NB4 (cell line): ENCODE measurements at regions not wholly inside any gene's neighbourhood (a gene's known extent, or its start where the extent isn't known, plus 50 kb on each side); places are given as distances from the start of the nearest gene placed in this dataset.

Experiments used
- DNase-seq: peaks from one replicate; pipeline ENCODE4 v3.0.0; 2010; ENCODE audit warnings: low read depth
- H3K4me3 ChIP-seq: one replicate; pipeline ENCODE4 v1.5.1; 2011; ENCODE audit warnings: mild to moderate bottlenecking, low read depth, low read length, moderate library complexity
- CTCF ChIP-seq: IDR thresholded peaks from one replicate; pipeline ENCODE4 v1.5.1; 2012; ENCODE audit warnings: low read depth, low read length
- MAX ChIP-seq: IDR thresholded peaks from 2 replicates; pipeline ENCODE4 v1.6.1; 2011; ENCODE audit warnings: low read depth, low read length
- MYC ChIP-seq: IDR thresholded peaks from 2 replicates; pipeline ENCODE4 v1.6.1; 2011; ENCODE audit warnings: low read depth, low read length
- POLR2A ChIP-seq: IDR thresholded peaks from 2 replicates; pipeline ENCODE4 v1.6.1; 2011; ENCODE audit warnings: mild to moderate bottlenecking; ENCODE audit not compliant: insufficient read length; ENCODE audit errors: extremely low read depth

GRCh38 chr9:16221822-16222547, 648.5 kb downstream of the BNC2 start:
- DNase-seq: no peak
- TF ChIP-seq MYC: no peak
- no peak for TF ChIP-seq MAX
- TF ChIP-seq POLR2A: no peak
- TF ChIP-seq CTCF: no peak
- no peak overlapping the region for H3K4me3 ChIP-seq

- no peak for DNase-seq
- no peak for TF ChIP-seq CTCF
- TF ChIP-seq MAX: no peak
- no peak for TF ChIP-seq POLR2A
- no peak overlapping the region for H3K4me3 ChIP-seq
Measured at GRCh38 chr9:16223074-16223871, 647.2 kb downstream of the BNC2 start.

- TF ChIP-seq MAX: no peak
- TF ChIP-seq CTCF: no peak
- no peak for TF ChIP-seq MYC
- no peak for TF ChIP-seq POLR2A
- H3K4me3 ChIP-seq: no peak overlapping the region
- no peak for DNase-seq
Measured at GRCh38 chr9:16230731-16231130, 639.7 kb downstream of the BNC2 start.

- TF ChIP-seq MAX (no peak), CTCF (no peak), MYC (no peak), POLR2A (no peak)
- no peak for DNase-seq
- no peak overlapping the region for H3K4me3 ChIP-seq
Measured at GRCh38 chr9:16236311-16236710, 634.2 kb downstream of the BNC2 start.

- no peak overlapping the region for H3K4me3 ChIP-seq
- DNase-seq: no peak
Measured at GRCh38 chr9:16236882-16237281, 633.6 kb downstream of the BNC2 start.

More at GRCh38 chr9:16236882-16237281, 633.6 kb downstream of the BNC2 start:
- TF ChIP-seq CTCF (no peak), MYC (no peak), MAX (no peak), POLR2A (no peak)
